Kidney (tissue), 13 donors: ENCODE measurements at regions not wholly inside any gene's neighbourhood (a gene's known extent, or its start where the extent isn't known, plus 50 kb on each side); places are given as distances from the start of the nearest gene placed in this dataset.

Source experiments
- DNase-seq, 5 donors: peaks; one replicate each; pipeline ENCODE4 v3.0.0-alpha.2; 2013 to 2020
- FAIRE-seq: peaks from 2 replicates; lab custom pipeline; 2012; peaks lifted over from hg19 to GRCh38; lab: Jason Lieb, UNC
- H3K27ac ChIP-seq, 2 donors: one replicate each; pipeline ENCODE4 v1.7.0; 2013; ENCODE audit warnings: low read depth in 2 of 2, low read length in 2 of 2, inconsistent platforms in 1 of 2
- H3K27me3 ChIP-seq: one replicate; pipeline ENCODE4 v1.7.1; 2013; ENCODE audit warnings: low read length, inconsistent platforms; ENCODE audit not compliant: control insufficient read depth, insufficient read depth
- H3K36me3 ChIP-seq, 3 donors: one replicate each; pipeline versions ENCODE4 v1.7.0 to v1.7.1; 2013; ENCODE audit warnings: low read length in 3 of 3, control low read depth in 1 of 3, inconsistent platforms in 1 of 3; ENCODE audit not compliant: insufficient read depth in 3 of 3, control insufficient read depth in 2 of 3
- H3K4me1 ChIP-seq, 3 donors: one replicate each; pipeline versions ENCODE4 v1.7.0 to v1.7.1; 2013; ENCODE audit warnings: low read length in 3 of 3, inconsistent platforms in 1 of 3, low read depth in 1 of 3; ENCODE audit not compliant: control insufficient read depth in 2 of 3, insufficient read depth in 2 of 3
- H3K4me3 ChIP-seq, 3 donors: one replicate each; pipeline versions ENCODE4 v1.7.0 to v1.8.1; 2013; ENCODE audit warnings: low read length in 3 of 3, control low read depth in 1 of 3, inconsistent platforms in 1 of 3
- H3K9ac ChIP-seq, 3 donors: one replicate each; pipeline versions ENCODE4 v1.7.0 to v1.7.1; 2013; ENCODE audit warnings: low read length in 3 of 3, control low read depth in 1 of 3, inconsistent platforms in 1 of 3
- H3K9me3 ChIP-seq, 3 donors: one replicate each; pipeline versions ENCODE4 v1.7.0 to v1.7.1; 2013; ENCODE audit warnings: low read length in 3 of 3, control low read depth in 1 of 3, inconsistent platforms in 1 of 3; ENCODE audit not compliant: control insufficient read depth in 2 of 3, insufficient read depth in 1 of 3
- intact Hi-C: fragments of 100-400 bp; cut with DNase I; formaldehyde crosslinking; loops from one replicate; pipeline ENCODE4 v1.11.1; 2022
- TF ChIP-seq, protein P1 (sequence below): IDR thresholded peaks from 3 replicates; pipeline ENCODE4 v1.5.1; 2012; ENCODE audit warnings: mild to moderate bottlenecking, moderate library complexity, borderline replicate concordance; ENCODE audit not compliant: insufficient read depth; ENCODE audit errors: extremely low read depth
- donor health status: control.
- donor health status: control.
- donor health status: control.
- donor health status: control.
- donor health status: control.
- donor health status: DM: yes; HTN: yes; CAD: no.
- donor health status: Normal renal cell carcinoma (clear cell type).

DNA sequence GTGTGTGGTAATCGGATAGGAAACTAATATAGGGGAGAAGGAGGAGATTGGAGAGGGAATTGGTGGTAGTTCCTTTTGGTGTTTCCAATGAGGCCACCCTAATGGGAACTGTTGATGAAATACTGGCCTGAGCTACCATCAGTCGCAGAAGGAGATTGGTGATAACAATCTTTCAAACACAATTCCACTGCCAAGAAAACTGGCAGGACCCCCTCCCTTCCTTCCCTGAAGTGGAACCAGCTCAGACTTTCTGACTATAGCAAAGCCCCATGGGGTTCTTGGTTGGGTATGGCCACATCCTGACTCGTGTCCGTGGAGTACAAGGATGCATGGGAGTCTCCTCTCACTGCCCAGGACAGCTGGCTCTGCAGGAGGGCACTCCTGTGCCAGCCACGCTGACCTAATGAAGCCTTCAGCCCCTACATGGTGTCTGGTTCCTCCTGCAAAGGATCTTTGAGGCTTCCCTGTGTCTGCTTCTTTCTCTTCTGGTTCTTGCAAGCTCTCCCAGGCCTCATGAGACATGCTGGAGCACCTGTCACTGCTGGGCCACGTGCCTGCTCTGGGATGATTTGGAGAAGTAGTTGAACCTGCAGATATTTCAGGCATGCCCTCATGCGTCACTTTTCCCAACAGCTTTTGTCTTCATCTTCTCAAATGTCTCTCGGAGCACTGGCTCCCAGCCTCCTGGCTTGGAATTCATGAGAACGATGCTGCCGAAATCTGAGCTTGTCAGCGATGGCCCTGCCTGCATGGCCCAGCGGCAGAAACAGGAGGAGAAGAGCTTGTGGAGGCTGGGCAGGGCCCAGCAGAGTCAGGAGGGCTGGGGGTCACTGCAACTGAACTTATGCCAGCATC, 90.0 kb upstream of the ADPGK start:
- FAIRE-seq (no peak), DNase-seq (peak in 3 of 5 donors; percentile 68 to 78 (median 71))
- H3K4me3 ChIP-seq: no peak overlapping the region
- no peaks in the 10 kb centered on the region for H3K27me3 ChIP-seq
- no peak overlapping the region for H3K9ac ChIP-seq
- H3K27ac ChIP-seq: no peak overlapping the region
- no peaks in the 10 kb centered on the region for H3K36me3 ChIP-seq
- H3K4me1 ChIP-seq: no peaks in the 10 kb centered on the region
- no peaks in the 10 kb centered on the region for H3K9me3 ChIP-seq
- TF ChIP-seq, protein P1, sequence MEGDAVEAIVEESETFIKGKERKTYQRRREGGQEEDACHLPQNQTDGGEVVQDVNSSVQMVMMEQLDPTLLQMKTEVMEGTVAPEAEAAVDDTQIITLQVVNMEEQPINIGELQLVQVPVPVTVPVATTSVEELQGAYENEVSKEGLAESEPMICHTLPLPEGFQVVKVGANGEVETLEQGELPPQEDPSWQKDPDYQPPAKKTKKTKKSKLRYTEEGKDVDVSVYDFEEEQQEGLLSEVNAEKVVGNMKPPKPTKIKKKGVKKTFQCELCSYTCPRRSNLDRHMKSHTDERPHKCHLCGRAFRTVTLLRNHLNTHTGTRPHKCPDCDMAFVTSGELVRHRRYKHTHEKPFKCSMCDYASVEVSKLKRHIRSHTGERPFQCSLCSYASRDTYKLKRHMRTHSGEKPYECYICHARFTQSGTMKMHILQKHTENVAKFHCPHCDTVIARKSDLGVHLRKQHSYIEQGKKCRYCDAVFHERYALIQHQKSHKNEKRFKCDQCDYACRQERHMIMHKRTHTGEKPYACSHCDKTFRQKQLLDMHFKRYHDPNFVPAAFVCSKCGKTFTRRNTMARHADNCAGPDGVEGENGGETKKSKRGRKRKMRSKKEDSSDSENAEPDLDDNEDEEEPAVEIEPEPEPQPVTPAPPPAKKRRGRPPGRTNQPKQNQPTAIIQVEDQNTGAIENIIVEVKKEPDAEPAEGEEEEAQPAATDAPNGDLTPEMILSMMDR: no peak
- intact Hi-C loops: no loop called here

DNA sequence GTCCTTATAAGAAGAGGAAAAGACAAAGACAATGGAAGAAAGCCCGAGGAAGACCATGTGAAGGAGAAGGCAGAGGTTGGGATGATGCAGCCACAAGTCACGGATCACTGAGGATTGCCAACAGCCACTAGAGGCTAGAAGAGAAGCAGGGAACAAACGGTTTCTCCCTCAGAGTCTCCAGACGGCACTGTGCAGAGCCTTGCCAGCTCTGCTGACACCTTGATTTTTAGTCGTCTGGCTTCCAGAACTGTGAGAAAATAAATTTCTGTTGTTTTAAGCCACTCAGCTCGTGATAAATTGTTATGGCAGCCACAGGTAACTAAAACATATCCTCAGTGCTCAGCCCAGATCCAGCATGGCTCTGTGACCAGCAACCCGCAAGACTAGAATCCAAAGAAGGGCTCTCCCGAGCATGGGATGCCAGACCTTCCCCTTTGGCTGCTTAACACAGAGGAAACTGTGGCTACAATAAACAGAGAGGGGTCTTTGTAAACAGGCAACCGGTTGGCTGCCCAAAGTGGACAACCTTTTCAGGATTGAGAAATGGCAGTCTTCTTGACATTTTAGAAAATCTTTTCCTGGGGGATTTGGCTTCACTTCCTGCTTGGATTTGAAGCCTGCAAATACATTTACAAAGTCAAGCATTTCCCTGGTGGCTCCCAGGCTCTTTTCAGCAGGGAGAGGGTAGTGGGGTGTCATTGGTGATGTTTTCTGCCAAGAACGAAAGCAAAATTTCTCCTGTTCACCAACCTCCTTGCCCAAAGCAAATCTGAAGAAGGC, 88.7 kb upstream of the ADPGK start:
- intact Hi-C loops: no loop called here
- DNase-seq (peak in 1 of 5 donors; percentile 24), FAIRE-seq (no peak)

DNA sequence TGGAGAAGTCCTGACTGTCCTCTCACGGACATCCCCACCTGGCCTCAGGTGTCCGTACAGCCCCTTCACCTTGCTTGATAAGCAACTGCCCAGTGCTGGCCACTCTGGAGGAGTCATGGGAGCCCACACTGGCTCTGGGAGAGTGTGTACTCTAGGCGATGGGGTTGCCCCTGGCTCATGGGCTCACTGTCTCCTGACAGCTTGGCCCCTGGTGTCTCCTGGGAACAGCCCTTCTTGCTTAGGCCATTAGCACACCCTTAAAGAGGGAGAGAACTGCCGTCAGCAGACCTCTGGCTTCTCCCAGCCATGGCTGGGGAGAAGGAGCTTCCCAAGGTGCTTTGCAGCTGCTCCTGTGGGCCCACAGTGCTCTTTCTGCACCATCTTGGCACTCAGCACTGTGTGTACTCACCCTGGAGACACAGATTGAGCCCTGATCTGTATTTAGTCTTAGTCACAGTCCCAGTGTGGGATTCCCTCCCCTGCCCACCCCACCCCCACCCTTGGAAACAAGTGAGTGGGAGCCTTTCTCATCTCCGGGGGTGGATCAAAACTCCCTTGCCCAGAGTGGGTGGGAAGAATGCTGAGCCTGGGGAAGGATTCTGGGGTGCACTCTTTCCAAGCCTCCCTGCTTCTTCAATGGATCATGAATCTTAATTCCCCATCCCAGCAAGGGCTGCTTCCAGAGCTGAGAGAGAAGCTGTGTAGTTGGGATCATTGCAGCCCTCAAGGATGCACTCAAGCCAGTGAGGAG, 83.5 kb upstream of the ADPGK start:
- no peak for FAIRE-seq
- DNase-seq: no peak
- Histone ChIP-seq H3K9ac (no peak overlapping the region), H3K9me3 (no peaks in the 10 kb centered on the region), H3K4me1 (peaks cover 0 to 2% (median 0%) of the 10 kb centered on the region in 3 donors), H3K36me3 (no peaks in the 10 kb centered on the region), H3K27ac (no peak overlapping the region), H3K27me3 (no peaks in the 10 kb centered on the region), H3K4me3 (no peak overlapping the region)
- intact Hi-C loops: no loop called here
- TF ChIP-seq, protein P1: no peak

More for the DNA sequence above, 88.7 kb upstream of the ADPGK start:
- H3K9me3 ChIP-seq: no peaks in the 10 kb centered on the region
- H3K9ac ChIP-seq: no peak overlapping the region
- TF ChIP-seq, protein P1: no peak
- no peak overlapping the region for H3K27ac ChIP-seq
- H3K27me3 ChIP-seq: no peaks in the 10 kb centered on the region
- H3K36me3 ChIP-seq: no peaks in the 10 kb centered on the region
- H3K4me1 ChIP-seq: no peaks in the 10 kb centered on the region
- no peak overlapping the region for H3K4me3 ChIP-seq
